HAP-1 (cell line): ENCODE measurements at regions not wholly inside any gene's neighbourhood (a gene's known extent, or its start where the extent isn't known, plus 50 kb on each side); places are given as distances from the start of the nearest gene placed in this dataset.

Experiments
- DNase-seq, 2 experiments: peaks; one replicate each; pipeline ENCODE4 v3.0.0-alpha.2; 2016 to 2020; ENCODE audit warnings: low spot score in 2 of 2
- H3K27me3 ChIP-seq: fragments of 250-450 bp; sonication (Bioruptor Pico); 2 replicates; pipeline ENCODE4 v1.5.1; 2020; ENCODE audit warnings: low read depth, mild to moderate bottlenecking, moderate library complexity
- H3K36me3 ChIP-seq: fragments of 250-450 bp; sonication (Bioruptor Pico); replicated peaks from 2 replicates; pipeline ENCODE4 v1.5.1; 2020; ENCODE audit warnings: mild to moderate bottlenecking
- H3K4me1 ChIP-seq: fragments of 250-450 bp; sonication (Bioruptor Pico); 2 replicates; pipeline ENCODE4 v1.5.1; 2020; ENCODE audit warnings: mild to moderate bottlenecking
- H3K4me3 ChIP-seq: fragments of 250-450 bp; sonication (Bioruptor Pico); 2 replicates; pipeline ENCODE4 v1.5.1; 2020; ENCODE audit warnings: mild to moderate bottlenecking, moderate library complexity
- H3K9me3 ChIP-seq: fragments of 250-450 bp; sonication (Bioruptor Pico); 2 replicates; pipeline ENCODE4 v1.5.1; 2020; ENCODE audit warnings: mild to moderate bottlenecking, moderate library complexity
- in situ Hi-C: fragments of 300-500 bp; cut with MboI; formaldehyde crosslinking; loops from 3 replicates; pipeline ENCODE4 v1.14.3; 2020; ENCODE audit warnings: low sequenced_read_pairs, inconsistent platforms, mixed read lengths

- in situ Hi-C loops: no loop called here
- 0 out of 2 replicates have a peak, but pooled peaks cover 3% of the 10 kb centered on the region for H3K9me3 ChIP-seq
- H3K36me3 ChIP-seq: no peaks in the 10 kb centered on the region
- no peaks in the 10 kb centered on the region for H3K4me1 ChIP-seq
- H3K4me3 ChIP-seq: no peak overlapping the region
- no peaks in the 10 kb centered on the region for H3K27me3 ChIP-seq
- no peak for DNase-seq
Measured at GRCh38 chr4:130203571-130203970, 1107.6 kb downstream of the C4orf33 start.

- Histone ChIP-seq H3K9me3 (no peaks in the 10 kb centered on the region), H3K4me3 (no peak overlapping the region), H3K27me3 (0 out of 2 replicates have a peak, but pooled peaks cover 2% of the 10 kb centered on the region), H3K36me3 (no peaks in the 10 kb centered on the region), H3K4me1 (no peaks in the 10 kb centered on the region)
- no peak for DNase-seq
- in situ Hi-C loops: no loop called here
Measured at GRCh38 chr4:130210864-130211263, 1114.9 kb downstream of the C4orf33 start.

- no peaks in the 10 kb centered on the region for H3K36me3 ChIP-seq
- no peaks in the 10 kb centered on the region for H3K9me3 ChIP-seq
- 0 out of 2 replicates have a peak, but pooled peaks cover 2% of the 10 kb centered on the region for H3K27me3 ChIP-seq
- in situ Hi-C loops: no loop called here
- H3K4me1 ChIP-seq: no peaks in the 10 kb centered on the region
- no peak for DNase-seq
- no peak overlapping the region for H3K4me3 ChIP-seq
Measured at GRCh38 chr4:130214268-130214667, 1118.3 kb downstream of the C4orf33 start.

GRCh38 chr4:130233377-130234047, 1137.6 kb downstream of the C4orf33 start:
- DNase-seq: no peak
- Histone ChIP-seq H3K36me3 (no peaks in the 10 kb centered on the region), H3K4me3 (no peak overlapping the region), H3K4me1 (no peaks in the 10 kb centered on the region), H3K27me3 (no peaks in the 10 kb centered on the region), H3K9me3 (no peaks in the 10 kb centered on the region)
- in situ Hi-C loops: no loop called here

GRCh38 chr4:130238121-130238520, 1142.2 kb downstream of the C4orf33 start:
- H3K4me1 ChIP-seq: no peaks in the 10 kb centered on the region
- no peak overlapping the region for H3K4me3 ChIP-seq
- no peaks in the 10 kb centered on the region for H3K36me3 ChIP-seq
- no peak for DNase-seq
- no peaks in the 10 kb centered on the region for H3K27me3 ChIP-seq
- no peaks in the 10 kb centered on the region for H3K9me3 ChIP-seq
- in situ Hi-C loops: no loop called here

- Histone ChIP-seq H3K36me3 (no peaks in the 10 kb centered on the region), H3K4me3 (no peak overlapping the region), H3K9me3 (no peaks in the 10 kb centered on the region), H3K27me3 (no peaks in the 10 kb centered on the region), H3K4me1 (no peaks in the 10 kb centered on the region)
- no peak for DNase-seq
- in situ Hi-C loops: no loop called here
Measured at GRCh38 chr4:130249002-130249401, 1153.0 kb downstream of the C4orf33 start.

- in situ Hi-C loops: no loop called here
- Histone ChIP-seq H3K27me3 (no peaks in the 10 kb centered on the region), H3K4me1 (no peaks in the 10 kb centered on the region), H3K36me3 (no peaks in the 10 kb centered on the region), H3K9me3 (no peaks in the 10 kb centered on the region), H3K4me3 (no peak overlapping the region)
- no peak for DNase-seq
Measured at GRCh38 chr4:130257271-130257670, 1161.3 kb downstream of the C4orf33 start.

GRCh38 chr4:130266814-130267213, 1170.9 kb downstream of the C4orf33 start:
- no peaks in the 10 kb centered on the region for H3K4me1 ChIP-seq
- in situ Hi-C loops: no loop called here

GRCh38 chr4:130288576-130288975, 1192.6 kb downstream of the C4orf33 start:
- in situ Hi-C loops: no loop called here
- no peaks in the 10 kb centered on the region for H3K27me3 ChIP-seq
- no peaks in the 10 kb centered on the region for H3K4me1 ChIP-seq
- no peaks in the 10 kb centered on the region; the same call in 1 of the 2 replicates for H3K9me3 ChIP-seq
- H3K4me3 ChIP-seq: no peak overlapping the region
- no peaks in the 10 kb centered on the region for H3K36me3 ChIP-seq
- DNase-seq: peak in 1 of 2 experiments; percentile 2

More at GRCh38 chr4:130266814-130267213, 1170.9 kb downstream of the C4orf33 start:
- Histone ChIP-seq H3K9me3 (0 out of 2 replicates have a peak, but pooled peaks cover 3% of the 10 kb centered on the region), H3K36me3 (no peaks in the 10 kb centered on the region), H3K27me3 (no peaks in the 10 kb centered on the region), H3K4me3 (no peak overlapping the region)
- DNase-seq: no peak

- Histone ChIP-seq H3K27me3 (no peaks in the 10 kb centered on the region), H3K4me1 (no peaks in the 10 kb centered on the region), H3K4me3 (no peak overlapping the region), H3K36me3 (no peaks in the 10 kb centered on the region), H3K9me3 (no peaks in the 10 kb centered on the region)
- no peak for DNase-seq
- in situ Hi-C loops: no loop called here
Measured at GRCh38 chr4:130293692-130294091, 1197.7 kb downstream of the C4orf33 start.

GRCh38 chr4:130296448-130296847, 1200.5 kb downstream of the C4orf33 start:
- in situ Hi-C loops: no loop called here
- no peaks in the 10 kb centered on the region for H3K9me3 ChIP-seq
- H3K36me3 ChIP-seq: no peaks in the 10 kb centered on the region
- no peak for DNase-seq
- H3K4me1 ChIP-seq: no peaks in the 10 kb centered on the region
- H3K27me3 ChIP-seq: no peaks in the 10 kb centered on the region
- H3K4me3 ChIP-seq: no peak overlapping the region

- H3K27me3 ChIP-seq: no peaks in the 10 kb centered on the region
- in situ Hi-C loops: no loop called here
- no peak overlapping the region for H3K4me3 ChIP-seq
- DNase-seq: peak in 1 of 2 experiments; percentile 55
- no peaks in the 10 kb centered on the region for H3K9me3 ChIP-seq
- no peaks in the 10 kb centered on the region for H3K36me3 ChIP-seq
- H3K4me1 ChIP-seq: peaks cover 30% of the 10 kb centered on the region
Measured at GRCh38 chr4:130306566-130306965, 1210.6 kb downstream of the C4orf33 start.

- Histone ChIP-seq H3K9me3 (no peaks in the 10 kb centered on the region), H3K36me3 (no peaks in the 10 kb centered on the region), H3K27me3 (no peaks in the 10 kb centered on the region), H3K4me3 (no peak overlapping the region), H3K4me1 (peaks cover 30% of the 10 kb centered on the region)
- peak; percentile 35 to 94 for DNase-seq
- in situ Hi-C loops: no loop called here
Measured at GRCh38 chr4:130309221-130309620, 1213.3 kb downstream of the C4orf33 start.

- no peak for DNase-seq
- no peak overlapping the region for H3K4me3 ChIP-seq
- in situ Hi-C loops: no loop called here
- no peaks in the 10 kb centered on the region for H3K9me3 ChIP-seq
- no peaks in the 10 kb centered on the region for H3K27me3 ChIP-seq
- H3K36me3 ChIP-seq: no peaks in the 10 kb centered on the region
- peaks cover 4% of the 10 kb centered on the region; the same call in 1 of the 2 replicates for H3K4me1 ChIP-seq
Measured at GRCh38 chr4:130322439-130322838, 1226.5 kb downstream of the C4orf33 start.

- in situ Hi-C loops: no loop called here
- Histone ChIP-seq H3K36me3 (no peaks in the 10 kb centered on the region), H3K4me1 (peaks cover 14% of the 10 kb centered on the region), H3K4me3 (no peak overlapping the region), H3K9me3 (no peaks in the 10 kb centered on the region), H3K27me3 (no peaks in the 10 kb centered on the region)
- no peak for DNase-seq
Measured at GRCh38 chr4:130329036-130329435, 1233.1 kb downstream of the C4orf33 start.
